ENCODE measurements at regions not wholly inside any gene's neighbourhood (a gene's known extent, or its start where the extent isn't known, plus 50 kb on each side); places are given as distances from the start of the nearest gene placed in this dataset.

- Histone ChIP-seq H3K56ac (replicated peaks; ENCODE audit: insufficient read length, low read depth, low read length) (no peak overlapping the region), H3K18ac (ENCODE audit: extremely low read depth, low read length) (no peak overlapping the region), H3K9me3 (ENCODE audit: insufficient read depth in 2 of 2, low read depth in 1 of 2, low read length in 1 of 2) (peaks cover 8 to 10% of the 10 kb centered on the region in 2 experiments), H3K79me1 (ENCODE audit: low read depth, low read length) (no peaks in the 10 kb centered on the region; the same call in 1 of the 2 replicates), H3K79me2 (ENCODE audit: control insufficient read depth in 1 of 2, insufficient read depth in 2 of 2, low read length in 2 of 2) (no peaks in the 10 kb centered on the region), H3K4me2 (ENCODE audit: insufficient read depth in 1 of 2, low read depth in 2 of 2, low read length in 2 of 2) (peak overlapping the region in 1 of 2 experiments; percentile 26; a peak in 1 of 4 replicates), H2BK12ac (ENCODE audit: low read depth, low read length) (no peak overlapping the region), H4K20me1 (replicated peaks in 1 of 2; ENCODE audit: control insufficient read depth in 1 of 2, insufficient read depth in 2 of 2, low read length in 2 of 2) (no peaks in the 10 kb centered on the region), H3K27ac (ENCODE audit: low read depth, low read length) (no peak overlapping the region), H3K4me3 (ENCODE audit: extremely low read depth in 1 of 4, insufficient read depth in 2 of 4, low read depth in 3 of 4, low read length in 4 of 4) (no peak overlapping the region), H2BK20ac (ENCODE audit: low read length) (no peak overlapping the region), H3K36me3 (ENCODE audit: control insufficient read depth in 2 of 4, insufficient read depth in 4 of 4, low read length in 3 of 4) (no peaks in the 10 kb centered on the region), H2AFZ (ENCODE audit: low read length) (no peak overlapping the region), H3K4me1 (replicated peaks in 1 of 4; ENCODE audit: control insufficient read depth in 3 of 4, insufficient read depth in 4 of 4, low read length in 3 of 4) (no peaks in the 10 kb centered on the region; a peak in 1 of 7 replicates), H3K23me2 (ENCODE audit: low read depth, low read length) (no peaks in the 10 kb centered on the region), H2BK15ac (ENCODE audit: low read length) (no peak overlapping the region), H4K5ac (ENCODE audit: insufficient read length, low read depth, low read length) (no peak overlapping the region), H3K23ac (ENCODE audit: insufficient read length) (no peak overlapping the region), H4K8ac (ENCODE audit: extremely low read depth, insufficient read depth, low read length) (no peak overlapping the region), H3K9ac (replicated peaks in 1 of 4; ENCODE audit: extremely low read depth in 1 of 4, low read depth in 3 of 4, low read length in 3 of 4) (no peak overlapping the region), H2BK120ac (replicated peaks; ENCODE audit: low read depth, low read length) (no peak overlapping the region), H2AK5ac (ENCODE audit: low read depth, low read length) (no peak overlapping the region), H2BK5ac (ENCODE audit: low read depth, low read length) (0 out of 2 replicates have a peak overlapping the region, but pooled peaks have one; percentile 4), H3K4ac (replicated peaks; ENCODE audit: insufficient read length, low read depth, low read length) (no peak overlapping the region), H3K27me3 (replicated peaks in 1 of 4; ENCODE audit: control insufficient read depth in 3 of 4, extremely low read depth in 1 of 4, insufficient read depth in 3 of 4, low read length in 3 of 4) (no peaks in the 10 kb centered on the region), H3K14ac (ENCODE audit: insufficient read length) (no peak overlapping the region), H4K91ac (replicated peaks; ENCODE audit: insufficient read length, low read length) (no peak overlapping the region)
- WGBS, 2 experiments (ENCODE audit: extremely low coverage in 1 of 2, insufficient coverage in 1 of 2, insufficient read length in 1 of 2, insufficient replicate concordance in 2 of 2, low coverage in 1 of 2, low lambda C conversion rate in 2 of 2, missing lambda C conversion rate in 1 of 2), result 91% methylated on average over 18 of the region's 19 CpGs; no CpG with 5 or more reads in 1 of the 2 experiments
- CTCF ChIA-PET (ENCODE audit: partially characterized antibody), result no interaction called here
- POLR2A ChIA-PET (ENCODE audit: partially characterized antibody), result interaction anchor here (0.6 to 5.7 kb wide), 20 partner anchors 10 to 1611 kb away, joined by 3 to 123 read pairs (median 7); partner anchors contain the start of genes BRCA1, NBR1, RPL27 and TMEM106A
- FAIRE-seq (no peak), DNase-seq (ENCODE audit: low read depth in 1 of 2, low spot score in 2 of 2) (no peak)
- TF ChIP-seq HDAC2 (IDR thresholded peaks at IDR 0.05; ENCODE audit: borderline replicate concordance in 1 of 2, low read depth in 2 of 2, low read length in 2 of 2), result no peak
These were observed 82.2 kb upstream of the ARL4D start for GRCh38 chr17:43316522-43317142.

All from H1 (cell line).